Neural progenitor cell (in vitro differentiated cells): ENCODE measurements at regions not wholly inside any gene's neighbourhood (a gene's known extent, or its start where the extent isn't known, plus 50 kb on each side); places are given as distances from the start of the nearest gene placed in this dataset.

Experiments used
- EZH2phosphoT487 ChIP-seq: fragments of 200-600 bp; sonication (generic); IDR thresholded peaks from 2 replicates; pipeline ENCODE4 v1.6.1; 2017; ENCODE audit warnings: antibody characterized with exemption
- TF ChIP-seq, protein P1 (sequence below): fragments of 200-600 bp; sonication (generic); IDR thresholded peaks from 2 replicates; pipeline ENCODE4 v1.5.1; 2017; ENCODE audit warnings: antibody characterized with exemption, mild to moderate bottlenecking

DNA sequence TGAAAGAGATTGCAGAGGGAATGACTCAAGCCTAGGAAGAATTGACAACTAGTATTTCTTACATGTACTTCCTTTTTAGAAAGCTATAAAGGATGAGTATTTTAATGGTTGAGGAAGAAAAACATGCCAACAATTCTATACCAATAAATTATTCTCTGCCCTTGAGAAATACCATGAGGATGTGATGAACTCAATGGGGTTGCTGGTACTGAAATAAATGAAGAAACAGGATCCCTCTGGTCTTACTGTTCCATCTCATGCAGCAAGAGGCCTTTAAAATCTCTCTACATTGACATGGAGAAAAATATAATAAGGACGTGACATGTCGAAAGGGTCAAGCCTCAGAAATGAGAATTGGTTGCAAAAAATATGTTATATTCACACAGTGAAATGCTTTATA, 477.3 kb downstream of the GABRG2 start:
- TF ChIP-seq, protein P1, sequence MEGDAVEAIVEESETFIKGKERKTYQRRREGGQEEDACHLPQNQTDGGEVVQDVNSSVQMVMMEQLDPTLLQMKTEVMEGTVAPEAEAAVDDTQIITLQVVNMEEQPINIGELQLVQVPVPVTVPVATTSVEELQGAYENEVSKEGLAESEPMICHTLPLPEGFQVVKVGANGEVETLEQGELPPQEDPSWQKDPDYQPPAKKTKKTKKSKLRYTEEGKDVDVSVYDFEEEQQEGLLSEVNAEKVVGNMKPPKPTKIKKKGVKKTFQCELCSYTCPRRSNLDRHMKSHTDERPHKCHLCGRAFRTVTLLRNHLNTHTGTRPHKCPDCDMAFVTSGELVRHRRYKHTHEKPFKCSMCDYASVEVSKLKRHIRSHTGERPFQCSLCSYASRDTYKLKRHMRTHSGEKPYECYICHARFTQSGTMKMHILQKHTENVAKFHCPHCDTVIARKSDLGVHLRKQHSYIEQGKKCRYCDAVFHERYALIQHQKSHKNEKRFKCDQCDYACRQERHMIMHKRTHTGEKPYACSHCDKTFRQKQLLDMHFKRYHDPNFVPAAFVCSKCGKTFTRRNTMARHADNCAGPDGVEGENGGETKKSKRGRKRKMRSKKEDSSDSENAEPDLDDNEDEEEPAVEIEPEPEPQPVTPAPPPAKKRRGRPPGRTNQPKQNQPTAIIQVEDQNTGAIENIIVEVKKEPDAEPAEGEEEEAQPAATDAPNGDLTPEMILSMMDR: no peak
- TF ChIP-seq EZH2phosphoT487: no peak
